ENCODE measurements at regions not wholly inside any gene's neighbourhood (a gene's known extent, or its start where the extent isn't known, plus 50 kb on each side); places are given as distances from the start of the nearest gene placed in this dataset.

DNA sequence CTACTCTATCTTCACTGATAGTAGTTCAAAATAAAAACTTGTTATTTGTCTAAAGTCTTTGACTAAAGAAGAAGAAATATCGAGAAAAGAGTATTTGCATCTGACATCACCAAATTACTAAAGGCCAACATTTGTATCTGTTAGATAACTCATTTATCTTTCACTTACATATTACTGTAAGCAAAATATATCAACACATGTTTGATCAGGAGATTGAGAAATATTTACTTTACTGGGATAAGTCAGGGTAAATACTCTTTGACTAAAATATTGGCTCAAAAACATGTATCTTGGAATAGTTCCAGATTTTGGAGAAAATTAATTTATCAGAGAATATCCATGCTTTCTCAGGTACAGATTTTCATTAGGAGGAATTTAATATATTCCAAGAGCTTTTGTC lies 306.0 kb downstream of the TENT5A start (continued):
- no peak for TF ChIP-seq MXI1 (IDR thresholded peaks at IDR 0.05; ENCODE audit: low read depth, low read length)

DNA sequence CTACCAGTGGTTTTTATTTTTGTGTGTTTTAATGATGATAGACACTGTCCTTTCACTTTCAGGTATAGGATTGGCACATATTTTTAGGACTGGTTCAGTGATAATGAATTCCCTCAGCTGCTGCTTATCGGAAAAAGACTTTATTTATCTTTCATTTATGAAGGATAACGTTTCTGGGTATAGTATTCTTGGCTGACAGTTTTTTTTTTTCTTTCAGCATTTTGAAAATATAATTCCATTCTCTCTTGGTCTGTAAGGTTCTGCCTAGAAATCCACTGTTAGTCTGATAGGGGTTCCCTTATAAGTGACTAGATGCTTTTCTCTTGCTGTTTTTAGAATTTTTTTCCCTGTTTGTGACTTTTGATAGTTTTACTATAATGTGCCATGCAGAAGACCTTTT lies 313.1 kb downstream of the TENT5A start:
- ChIA-PET CTCF (interaction anchor here (1.2 kb wide), 1 partner anchor 77 kb away, joined by 3 read pairs; no protein-coding TSS in a partner anchor), RAD21 (ENCODE audit: unreplicated experiment) (no interaction called here), SMC1A (ENCODE audit: uncharacterized antibody, unreplicated experiment) (no interaction called here), POLR2A (no interaction called here)
- Histone ChIP-seq H4K20me1 (ENCODE audit: control insufficient read depth, insufficient read depth) (no peaks in the 10 kb centered on the region), H3K9ac (ENCODE audit: control insufficient read depth, insufficient read depth, low read length) (no peak overlapping the region), H3K4me3 (no peak overlapping the region), H3K4me1 (ENCODE audit: control insufficient read depth, insufficient read depth, low read length) (no peaks in the 10 kb centered on the region), H3K36me3 (ENCODE audit: control insufficient read depth in 2 of 2, insufficient read depth in 2 of 2, low read length in 1 of 2) (no peaks in the 10 kb centered on the region), H3K79me2 (ENCODE audit: control insufficient read depth, insufficient read depth, low read length) (no peaks in the 10 kb centered on the region), H3K4me2 (ENCODE audit: control insufficient read depth, insufficient read depth) (no peak overlapping the region), H3K27ac (ENCODE audit: control insufficient read depth, insufficient read depth) (no peak overlapping the region), H3K27me3 (replicated peaks in 1 of 2; ENCODE audit: control insufficient read depth in 2 of 2, insufficient read depth in 2 of 2, low read length in 1 of 2) (no peaks in the 10 kb centered on the region), H3K9me3 (replicated peaks; ENCODE audit: control insufficient read depth, insufficient read depth, low read length) (no peaks in the 10 kb centered on the region), H2AFZ (ENCODE audit: control insufficient read depth, low read depth, low read length) (no peak overlapping the region)
- TF ChIP-seq ZNF207 (IDR thresholded peaks at IDR 0.05; ENCODE audit: borderline replicate concordance) (no peak), ZNF592 (IDR thresholded peaks at IDR 0.05) (no peak), MEF2B (IDR thresholded peaks at IDR 0.05; ENCODE audit: partially characterized antibody, poor library complexity, severe bottlenecking) (no peak), NFYA (IDR thresholded peaks at IDR 0.05; ENCODE audit: borderline replicate concordance, low read depth, low read length) (no peak), ZNF24 (IDR thresholded peaks at IDR 0.05) (no peak), HDGF (IDR thresholded peaks at IDR 0.05) (no peak), MTA2 (IDR thresholded peaks at IDR 0.05; ENCODE audit: low read depth) (no peak), TCF7 (IDR thresholded peaks at IDR 0.05; ENCODE audit: borderline replicate concordance) (no peak), RCOR1 (conservative IDR thresholded peaks at IDR 0.05; ENCODE audit: low read depth, low read length) (no peak), E2F4 (IDR thresholded peaks at IDR 0.05; ENCODE audit: low read depth, low read length) (no peak)
- TF ChIP-seq, protein P1, sequence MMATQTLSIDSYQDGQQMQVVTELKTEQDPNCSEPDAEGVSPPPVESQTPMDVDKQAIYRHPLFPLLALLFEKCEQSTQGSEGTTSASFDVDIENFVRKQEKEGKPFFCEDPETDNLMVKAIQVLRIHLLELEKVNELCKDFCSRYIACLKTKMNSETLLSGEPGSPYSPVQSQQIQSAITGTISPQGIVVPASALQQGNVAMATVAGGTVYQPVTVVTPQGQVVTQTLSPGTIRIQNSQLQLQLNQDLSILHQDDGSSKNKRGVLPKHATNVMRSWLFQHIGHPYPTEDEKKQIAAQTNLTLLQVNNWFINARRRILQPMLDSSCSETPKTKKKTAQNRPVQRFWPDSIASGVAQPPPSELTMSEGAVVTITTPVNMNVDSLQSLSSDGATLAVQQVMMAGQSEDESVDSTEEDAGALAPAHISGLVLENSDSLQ (IDR thresholded peaks at IDR 0.05), result no peak
- FAIRE-seq (no peak), ATAC-seq (no peak), DNase-seq (ENCODE audit: low read depth, low spot score) (no peak)
- WGBS (ENCODE audit: insufficient coverage, insufficient replicate concordance, low lambda C conversion rate, missing lambda C conversion rate), result 39% methylated on average over 2 of the region's 2 CpGs
- in situ Hi-C loops (cut with MboI), result no loop called here
- intact Hi-C loops (cut with micrococcal nuclease; ENCODE audit: unreplicated experiment), result no loop called here
- BruUV-seq (replicated peaks), result no TSS peak
